ENCODE measurements at regions not wholly inside any gene's neighbourhood (a gene's known extent, or its start where the extent isn't known, plus 50 kb on each side); places are given as distances from the start of the nearest gene placed in this dataset.

DNA sequence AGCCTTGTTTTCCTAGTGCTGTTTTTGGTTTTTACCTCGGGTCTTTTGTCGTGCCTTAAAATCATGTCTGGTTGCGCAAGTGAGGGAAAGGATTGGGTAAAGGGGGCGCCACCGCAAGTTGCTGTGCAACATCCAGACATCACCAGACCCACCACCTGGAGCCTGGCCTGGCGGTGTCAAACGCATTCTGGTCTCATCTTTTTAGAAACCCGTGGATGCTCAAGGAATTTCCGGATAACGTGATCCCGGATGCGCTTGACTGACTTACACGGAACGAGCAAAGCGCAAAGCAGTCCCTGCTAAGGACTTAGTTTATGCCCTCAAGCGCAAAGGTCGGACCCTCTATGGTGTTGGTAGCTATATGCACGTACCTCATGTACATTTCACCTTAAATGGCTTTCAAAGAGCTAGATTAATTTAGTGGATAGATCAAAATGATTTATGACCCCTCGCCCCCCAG is 105.2 kb downstream of the OR2B2 start (continued):
- TF ChIP-seq, protein P1, sequence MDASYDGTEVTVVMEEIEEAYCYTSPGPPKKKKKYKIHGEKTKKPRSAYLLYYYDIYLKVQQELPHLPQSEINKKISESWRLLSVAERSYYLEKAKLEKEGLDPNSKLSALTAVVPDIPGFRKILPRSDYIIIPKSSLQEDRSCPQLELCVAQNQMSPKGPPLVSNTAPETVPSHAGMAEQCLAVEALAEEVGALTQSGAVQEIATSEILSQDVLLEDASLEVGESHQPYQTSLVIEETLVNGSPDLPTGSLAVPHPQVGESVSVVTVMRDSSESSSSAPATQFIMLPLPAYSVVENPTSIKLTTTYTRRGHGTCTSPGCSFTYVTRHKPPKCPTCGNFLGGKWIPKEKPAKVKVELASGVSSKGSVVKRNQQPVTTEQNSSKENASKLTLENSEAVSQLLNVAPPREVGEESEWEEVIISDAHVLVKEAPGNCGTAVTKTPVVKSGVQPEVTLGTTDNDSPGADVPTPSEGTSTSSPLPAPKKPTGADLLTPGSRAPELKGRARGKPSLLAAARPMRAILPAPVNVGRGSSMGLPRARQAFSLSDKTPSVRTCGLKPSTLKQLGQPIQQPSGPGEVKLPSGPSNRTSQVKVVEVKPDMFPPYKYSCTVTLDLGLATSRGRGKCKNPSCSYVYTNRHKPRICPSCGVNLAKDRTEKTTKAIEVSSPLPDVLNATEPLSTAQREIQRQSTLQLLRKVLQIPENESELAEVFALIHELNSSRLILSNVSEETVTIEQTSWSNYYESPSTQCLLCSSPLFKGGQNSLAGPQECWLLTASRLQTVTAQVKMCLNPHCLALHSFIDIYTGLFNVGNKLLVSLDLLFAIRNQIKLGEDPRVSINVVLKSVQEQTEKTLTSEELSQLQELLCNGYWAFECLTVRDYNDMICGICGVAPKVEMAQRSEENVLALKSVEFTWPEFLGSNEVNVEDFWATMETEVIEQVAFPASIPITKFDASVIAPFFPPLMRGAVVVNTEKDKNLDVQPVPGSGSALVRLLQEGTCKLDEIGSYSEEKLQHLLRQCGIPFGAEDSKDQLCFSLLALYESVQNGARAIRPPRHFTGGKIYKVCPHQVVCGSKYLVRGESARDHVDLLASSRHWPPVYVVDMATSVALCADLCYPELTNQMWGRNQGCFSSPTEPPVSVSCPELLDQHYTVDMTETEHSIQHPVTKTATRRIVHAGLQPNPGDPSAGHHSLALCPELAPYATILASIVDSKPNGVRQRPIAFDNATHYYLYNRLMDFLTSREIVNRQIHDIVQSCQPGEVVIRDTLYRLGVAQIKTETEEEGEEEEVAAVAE (CRISPR knock-in tag; IDR thresholded peaks at IDR 0.05; ENCODE audit: borderline replicate concordance), result no peak
- TF ChIP-seq SP4 (CRISPR knock-in tag; IDR thresholded peaks at IDR 0.05) (no peak), POLR2G (IDR thresholded peaks at IDR 0.05; ENCODE audit: low read depth, low read length) (peak; percentile 59; the same call in 1 of the 2 replicates), PRPF4 (IDR thresholded peaks at IDR 0.05; ENCODE audit: low read depth, low read length, poor library complexity, severe bottlenecking) (no peak), ZSCAN9 (CRISPR knock-in tag; IDR thresholded peaks at IDR 0.05; ENCODE audit: borderline replicate concordance) (no peak), ARNT (IDR thresholded peaks at IDR 0.05) (no peak), ZNF317 (CRISPR knock-in tag; IDR thresholded peaks at IDR 0.05) (0 out of 2 replicates have a peak, but pooled peaks have one; percentile 21), ZNF550 (CRISPR knock-in tag; IDR thresholded peaks at IDR 0.05; ENCODE audit: borderline replicate concordance) (no peak), RCOR2 (CRISPR knock-in tag; IDR thresholded peaks at IDR 0.05) (no peak), ZNF670 (CRISPR knock-in tag; IDR thresholded peaks at IDR 0.05; ENCODE audit: borderline replicate concordance) (no peak), CCAR2 (optimal IDR thresholded peaks at IDR 0.05; ENCODE audit: low read depth, low read length) (no peak), ZNF781 (CRISPR knock-in tag; IDR thresholded peaks at IDR 0.05; ENCODE audit: borderline replicate concordance, not compliant biosample characterization) (no peak)
- TF ChIP-seq, protein P2, sequence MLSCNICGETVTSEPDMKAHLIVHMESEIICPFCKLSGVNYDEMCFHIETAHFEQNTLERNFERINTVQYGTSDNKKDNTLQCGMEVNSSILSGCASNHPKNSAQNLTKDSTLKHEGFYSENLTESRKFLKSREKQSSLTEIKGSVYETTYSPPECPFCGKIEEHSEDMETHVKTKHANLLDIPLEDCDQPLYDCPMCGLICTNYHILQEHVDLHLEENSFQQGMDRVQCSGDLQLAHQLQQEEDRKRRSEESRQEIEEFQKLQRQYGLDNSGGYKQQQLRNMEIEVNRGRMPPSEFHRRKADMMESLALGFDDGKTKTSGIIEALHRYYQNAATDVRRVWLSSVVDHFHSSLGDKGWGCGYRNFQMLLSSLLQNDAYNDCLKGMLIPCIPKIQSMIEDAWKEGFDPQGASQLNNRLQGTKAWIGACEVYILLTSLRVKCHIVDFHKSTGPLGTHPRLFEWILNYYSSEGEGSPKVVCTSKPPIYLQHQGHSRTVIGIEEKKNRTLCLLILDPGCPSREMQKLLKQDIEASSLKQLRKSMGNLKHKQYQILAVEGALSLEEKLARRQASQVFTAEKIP (CRISPR knock-in tag; IDR thresholded peaks at IDR 0.05; ENCODE audit: borderline replicate concordance), result no peak
- TF ChIP-seq, protein P3, sequence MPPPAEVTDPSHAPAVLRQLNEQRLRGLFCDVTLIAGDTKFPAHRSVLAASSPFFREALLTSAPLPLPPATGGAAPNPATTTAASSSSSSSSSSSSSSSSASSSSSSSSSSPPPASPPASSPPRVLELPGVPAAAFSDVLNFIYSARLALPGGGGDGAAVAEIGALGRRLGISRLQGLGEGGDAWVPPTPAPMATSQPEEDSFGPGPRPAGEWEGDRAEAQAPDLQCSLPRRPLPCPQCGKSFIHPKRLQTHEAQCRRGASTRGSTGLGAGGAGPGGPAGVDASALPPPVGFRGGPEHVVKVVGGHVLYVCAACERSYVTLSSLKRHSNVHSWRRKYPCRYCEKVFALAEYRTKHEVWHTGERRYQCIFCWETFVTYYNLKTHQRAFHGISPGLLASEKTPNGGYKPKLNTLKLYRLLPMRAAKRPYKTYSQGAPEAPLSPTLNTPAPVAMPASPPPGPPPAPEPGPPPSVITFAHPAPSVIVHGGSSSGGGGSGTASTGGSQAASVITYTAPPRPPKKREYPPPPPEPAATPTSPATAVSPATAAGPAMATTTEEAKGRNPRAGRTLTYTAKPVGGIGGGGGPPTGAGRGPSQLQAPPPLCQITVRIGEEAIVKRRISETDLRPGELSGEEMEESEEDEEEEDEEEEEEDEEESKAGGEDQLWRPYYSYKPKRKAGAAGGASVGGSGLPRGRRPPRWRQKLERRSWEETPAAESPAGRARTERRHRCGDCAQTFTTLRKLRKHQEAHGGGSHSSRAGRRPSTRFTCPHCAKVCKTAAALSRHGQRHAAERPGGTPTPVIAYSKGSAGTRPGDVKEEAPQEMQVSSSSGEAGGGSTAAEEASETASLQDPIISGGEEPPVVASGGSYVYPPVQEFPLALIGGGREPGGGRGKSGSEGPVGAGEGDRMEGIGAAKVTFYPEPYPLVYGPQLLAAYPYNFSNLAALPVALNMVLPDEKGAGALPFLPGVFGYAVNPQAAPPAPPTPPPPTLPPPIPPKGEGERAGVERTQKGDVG (CRISPR knock-in tag; IDR thresholded peaks at IDR 0.05; ENCODE audit: borderline replicate concordance), result peak; percentile 25
- TF ChIP-seq, protein P4, sequence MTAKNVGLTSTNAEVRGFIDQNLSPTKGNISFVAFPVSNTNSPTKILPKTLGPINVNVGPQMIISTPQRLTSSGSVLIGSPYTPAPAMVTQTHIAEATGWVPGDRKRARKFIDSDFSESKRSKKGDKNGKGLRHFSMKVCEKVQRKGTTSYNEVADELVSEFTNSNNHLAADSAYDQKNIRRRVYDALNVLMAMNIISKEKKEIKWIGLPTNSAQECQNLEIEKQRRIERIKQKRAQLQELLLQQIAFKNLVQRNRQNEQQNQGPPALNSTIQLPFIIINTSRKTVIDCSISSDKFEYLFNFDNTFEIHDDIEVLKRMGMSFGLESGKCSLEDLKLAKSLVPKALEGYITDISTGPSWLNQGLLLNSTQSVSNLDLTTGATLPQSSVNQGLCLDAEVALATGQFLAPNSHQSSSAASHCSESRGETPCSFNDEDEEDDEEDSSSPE (CRISPR knock-in tag; IDR thresholded peaks at IDR 0.05), result no peak
- TF ChIP-seq, protein P5, sequence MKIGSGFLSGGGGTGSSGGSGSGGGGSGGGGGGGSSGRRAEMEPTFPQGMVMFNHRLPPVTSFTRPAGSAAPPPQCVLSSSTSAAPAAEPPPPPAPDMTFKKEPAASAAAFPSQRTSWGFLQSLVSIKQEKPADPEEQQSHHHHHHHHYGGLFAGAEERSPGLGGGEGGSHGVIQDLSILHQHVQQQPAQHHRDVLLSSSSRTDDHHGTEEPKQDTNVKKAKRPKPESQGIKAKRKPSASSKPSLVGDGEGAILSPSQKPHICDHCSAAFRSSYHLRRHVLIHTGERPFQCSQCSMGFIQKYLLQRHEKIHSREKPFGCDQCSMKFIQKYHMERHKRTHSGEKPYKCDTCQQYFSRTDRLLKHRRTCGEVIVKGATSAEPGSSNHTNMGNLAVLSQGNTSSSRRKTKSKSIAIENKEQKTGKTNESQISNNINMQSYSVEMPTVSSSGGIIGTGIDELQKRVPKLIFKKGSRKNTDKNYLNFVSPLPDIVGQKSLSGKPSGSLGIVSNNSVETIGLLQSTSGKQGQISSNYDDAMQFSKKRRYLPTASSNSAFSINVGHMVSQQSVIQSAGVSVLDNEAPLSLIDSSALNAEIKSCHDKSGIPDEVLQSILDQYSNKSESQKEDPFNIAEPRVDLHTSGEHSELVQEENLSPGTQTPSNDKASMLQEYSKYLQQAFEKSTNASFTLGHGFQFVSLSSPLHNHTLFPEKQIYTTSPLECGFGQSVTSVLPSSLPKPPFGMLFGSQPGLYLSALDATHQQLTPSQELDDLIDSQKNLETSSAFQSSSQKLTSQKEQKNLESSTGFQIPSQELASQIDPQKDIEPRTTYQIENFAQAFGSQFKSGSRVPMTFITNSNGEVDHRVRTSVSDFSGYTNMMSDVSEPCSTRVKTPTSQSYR (CRISPR knock-in tag; IDR thresholded peaks at IDR 0.05; ENCODE audit: borderline replicate concordance), result no peak

Data from HepG2 (cell line).